HEK293T (cell line): ENCODE measurements at regions not wholly inside any gene's neighbourhood (a gene's known extent, or its start where the extent isn't known, plus 50 kb on each side); places are given as distances from the start of the nearest gene placed in this dataset.

Experiments
- ARNT ChIP-seq: fragments of 450-650 bp; IDR thresholded peaks from 2 replicates; pipeline ENCODE4 v1.6.1; 2017; ENCODE audit warnings: mild to moderate bottlenecking
- BHLHE40 ChIP-seq: fragments of 450-650 bp; IDR thresholded peaks from 2 replicates; pipeline ENCODE4 v1.6.1; 2016; ENCODE audit warnings: mild to moderate bottlenecking, moderate library complexity, borderline replicate concordance
- CTBP1 ChIP-seq: fragments of 450-650 bp; IDR thresholded peaks from 2 replicates; pipeline ENCODE4 v1.6.1; 2016; ENCODE audit warnings: borderline replicate concordance
- ELF4 ChIP-seq: fragments of 450-650 bp; IDR thresholded peaks from 2 replicates; pipeline ENCODE4 v1.6.1; 2017; ENCODE audit warnings: antibody characterized with exemption
- FOXA1 ChIP-seq: fragments of 450-650 bp; IDR thresholded peaks from 2 replicates; pipeline ENCODE4 v1.6.1; 2016; ENCODE audit warnings: mild to moderate bottlenecking
- FOXK2 ChIP-seq: fragments of 450-650 bp; IDR thresholded peaks from 2 replicates; pipeline ENCODE4 v1.6.1; 2016; ENCODE audit warnings: mild to moderate bottlenecking
- FOXM1 ChIP-seq: fragments of 450-650 bp; IDR thresholded peaks from 2 replicates; pipeline ENCODE4 v1.6.1; 2017; ENCODE audit warnings: mild to moderate bottlenecking, borderline replicate concordance
- HDGF ChIP-seq: fragments of 450-650 bp; IDR thresholded peaks from 2 replicates; pipeline ENCODE4 v1.6.1; 2017; ENCODE audit warnings: antibody characterized with exemption, borderline replicate concordance
- L3MBTL2 ChIP-seq: fragments of 450-650 bp; conservative IDR thresholded peaks from 2 replicates; pipeline ENCODE4 v1.6.1; 2016; ENCODE audit warnings: mild to moderate bottlenecking
- SP1 ChIP-seq: fragments of 450-650 bp; IDR thresholded peaks from 2 replicates; pipeline ENCODE4 v1.6.1; 2017
- SUZ12 ChIP-seq: fragments of 450-650 bp; IDR thresholded peaks from 2 replicates; pipeline ENCODE4 v1.6.1; 2016; ENCODE audit warnings: mild to moderate bottlenecking
- TARDBP ChIP-seq: fragments of 450-650 bp; IDR thresholded peaks from 2 replicates; pipeline ENCODE4 v1.6.1; 2016
- ZNF384 ChIP-seq: fragments of 450-650 bp; IDR thresholded peaks from 2 replicates; pipeline ENCODE4 v1.6.1; 2016
- TF ChIP-seq, protein P1 (sequence below): fragments of 450-650 bp; IDR thresholded peaks from 2 replicates; pipeline ENCODE4 v1.6.1; 2016

DNA sequence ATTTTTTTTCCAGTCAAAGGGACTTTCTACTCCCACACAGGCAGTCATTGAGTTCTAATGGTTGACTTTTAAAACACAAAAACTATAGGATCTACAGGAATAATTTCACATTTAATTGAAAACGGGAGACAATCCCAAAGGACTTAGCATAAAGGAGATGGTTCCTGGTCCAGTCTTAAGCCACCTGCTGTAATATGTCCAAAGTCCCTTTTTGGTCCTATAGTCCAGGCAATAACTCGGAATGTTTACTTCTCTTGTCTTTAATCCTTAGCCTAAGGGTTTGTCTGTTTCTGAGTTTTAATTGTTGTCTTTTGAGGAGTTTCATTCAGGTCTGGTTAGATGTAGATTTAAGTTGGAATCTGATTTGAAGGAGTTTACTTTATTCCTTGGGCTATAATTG lies 184.9 kb downstream of the BAMBI start:
- no peak for TF ChIP-seq ZNF384
- TF ChIP-seq ELF4: no peak
- no peak for TF ChIP-seq FOXK2
- no peak for TF ChIP-seq CTBP1
- no peak for TF ChIP-seq L3MBTL2
- no peak for TF ChIP-seq BHLHE40
- no peak for TF ChIP-seq SP1
- TF ChIP-seq TARDBP: no peak
- TF ChIP-seq, protein P1, sequence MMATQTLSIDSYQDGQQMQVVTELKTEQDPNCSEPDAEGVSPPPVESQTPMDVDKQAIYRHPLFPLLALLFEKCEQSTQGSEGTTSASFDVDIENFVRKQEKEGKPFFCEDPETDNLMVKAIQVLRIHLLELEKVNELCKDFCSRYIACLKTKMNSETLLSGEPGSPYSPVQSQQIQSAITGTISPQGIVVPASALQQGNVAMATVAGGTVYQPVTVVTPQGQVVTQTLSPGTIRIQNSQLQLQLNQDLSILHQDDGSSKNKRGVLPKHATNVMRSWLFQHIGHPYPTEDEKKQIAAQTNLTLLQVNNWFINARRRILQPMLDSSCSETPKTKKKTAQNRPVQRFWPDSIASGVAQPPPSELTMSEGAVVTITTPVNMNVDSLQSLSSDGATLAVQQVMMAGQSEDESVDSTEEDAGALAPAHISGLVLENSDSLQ: no peak
- TF ChIP-seq FOXM1: no peak
- TF ChIP-seq FOXA1: no peak
- TF ChIP-seq ARNT: no peak
- no peak for TF ChIP-seq HDGF
- TF ChIP-seq SUZ12: no peak
